ENCODE measurements at regions not wholly inside any gene's neighbourhood (a gene's known extent, or its start where the extent isn't known, plus 50 kb on each side); places are given as distances from the start of the nearest gene placed in this dataset.

DNA sequence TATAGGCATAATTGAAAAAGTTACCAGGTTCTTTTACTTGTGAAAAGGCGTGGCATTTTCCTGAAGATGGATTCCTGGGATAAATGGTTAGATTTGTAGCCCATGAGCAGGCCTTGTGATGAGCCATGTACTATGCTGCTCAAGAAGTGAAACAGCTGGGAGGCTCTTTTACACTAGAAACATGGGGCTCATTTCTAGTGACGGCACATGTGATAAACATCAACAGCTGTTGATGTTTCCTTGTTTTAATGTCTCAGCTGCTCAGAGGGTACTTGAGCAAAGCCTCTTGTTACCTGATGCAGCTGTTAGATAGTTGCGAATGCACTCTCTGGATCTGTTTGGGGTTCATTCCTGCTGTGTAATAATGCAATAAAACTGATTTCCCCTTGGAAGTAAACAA, 396.8 kb downstream of the GUCY1A2 start:
- H3K36me3 ChIP-seq (ENCODE audit: control insufficient read depth, insufficient read depth, low read length): no peaks in the 10 kb centered on the region
- no peak for DNase-seq (ENCODE audit: extremely low read depth, insufficient read length)
- no peaks in the 10 kb centered on the region for H3K27me3 ChIP-seq (replicated peaks; ENCODE audit: control insufficient read depth, insufficient read depth, low read length)
- TF ChIP-seq, protein P1, sequence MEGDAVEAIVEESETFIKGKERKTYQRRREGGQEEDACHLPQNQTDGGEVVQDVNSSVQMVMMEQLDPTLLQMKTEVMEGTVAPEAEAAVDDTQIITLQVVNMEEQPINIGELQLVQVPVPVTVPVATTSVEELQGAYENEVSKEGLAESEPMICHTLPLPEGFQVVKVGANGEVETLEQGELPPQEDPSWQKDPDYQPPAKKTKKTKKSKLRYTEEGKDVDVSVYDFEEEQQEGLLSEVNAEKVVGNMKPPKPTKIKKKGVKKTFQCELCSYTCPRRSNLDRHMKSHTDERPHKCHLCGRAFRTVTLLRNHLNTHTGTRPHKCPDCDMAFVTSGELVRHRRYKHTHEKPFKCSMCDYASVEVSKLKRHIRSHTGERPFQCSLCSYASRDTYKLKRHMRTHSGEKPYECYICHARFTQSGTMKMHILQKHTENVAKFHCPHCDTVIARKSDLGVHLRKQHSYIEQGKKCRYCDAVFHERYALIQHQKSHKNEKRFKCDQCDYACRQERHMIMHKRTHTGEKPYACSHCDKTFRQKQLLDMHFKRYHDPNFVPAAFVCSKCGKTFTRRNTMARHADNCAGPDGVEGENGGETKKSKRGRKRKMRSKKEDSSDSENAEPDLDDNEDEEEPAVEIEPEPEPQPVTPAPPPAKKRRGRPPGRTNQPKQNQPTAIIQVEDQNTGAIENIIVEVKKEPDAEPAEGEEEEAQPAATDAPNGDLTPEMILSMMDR (IDR thresholded peaks at IDR 0.05; ENCODE audit: insufficient read depth, low read length, poor library complexity, severe bottlenecking): no peak
- H3K4me3 ChIP-seq (replicated peaks; ENCODE audit: low read depth, low read length): no peak overlapping the region

Measured in GM06990 (cell line).